ENCODE measurements at regions not wholly inside any gene's neighbourhood (a gene's known extent, or its start where the extent isn't known, plus 50 kb on each side); places are given as distances from the start of the nearest gene placed in this dataset.
A peak's percentile ranks its signal among the peaks of the same experiment; 100 is the strongest.

GRCh38 chr4:27316176-27316575 is 455.5 kb downstream of the STIM2 start:
- no peak for TF ChIP-seq CTCF (IDR thresholded peaks at IDR 0.05; ENCODE audit: control extremely low read depth, extremely low read depth, low read depth, missing control alignments)
- DNase-seq (ENCODE audit: extremely low spot score): no peak
- ChIA-PET CTCF (interaction anchor here (4.1 kb wide), 1 partner anchor 268 kb away, joined by 27 read pairs; no protein-coding TSS in a partner anchor), POLR2A (no interaction called here)

- DNase-seq (ENCODE audit: extremely low spot score): peak; percentile 7
- peak; percentile 19 for TF ChIP-seq CTCF (IDR thresholded peaks at IDR 0.05; ENCODE audit: control extremely low read depth, extremely low read depth, low read depth, missing control alignments)
- ChIA-PET CTCF (interaction anchor here (0.9 to 4.1 kb wide), 2 partner anchors 17 to 270 kb away, joined by 3 to 27 read pairs; no protein-coding TSS in a partner anchor), POLR2A (no interaction called here)
Measured at GRCh38 chr4:27318740-27319139, 458.1 kb downstream of the STIM2 start.

GRCh38 chr4:27326991-27327390 is 466.4 kb downstream of the STIM2 start:
- DNase-seq (ENCODE audit: extremely low spot score): no peak
- ChIA-PET POLR2A (no interaction called here), CTCF (no interaction called here)
- no peak for TF ChIP-seq CTCF (IDR thresholded peaks at IDR 0.05; ENCODE audit: control extremely low read depth, extremely low read depth, low read depth, missing control alignments)

- TF ChIP-seq CTCF (IDR thresholded peaks at IDR 0.05; ENCODE audit: control extremely low read depth, extremely low read depth, low read depth, missing control alignments): no peak
- DNase-seq (ENCODE audit: extremely low spot score): no peak
- POLR2A ChIA-PET: no interaction called here
- CTCF ChIA-PET: interaction anchor here (1.4 kb wide), 1 partner anchor 11 kb away, joined by 6 read pairs; no protein-coding TSS in a partner anchor
Measured at GRCh38 chr4:27327421-27328181, 467.0 kb downstream of the STIM2 start.

GRCh38 chr4:27338530-27338929 is 477.9 kb downstream of the STIM2 start:
- no peak for DNase-seq (ENCODE audit: extremely low spot score)
- no peak for TF ChIP-seq CTCF (IDR thresholded peaks at IDR 0.05; ENCODE audit: control extremely low read depth, extremely low read depth, low read depth, missing control alignments)
- ChIA-PET CTCF (interaction anchor here (2.8 kb wide), 1 partner anchor 10 kb away, joined by 6 read pairs; no protein-coding TSS in a partner anchor), POLR2A (no interaction called here)

GRCh38 chr4:27343411-27343810 is 482.8 kb downstream of the STIM2 start:
- ChIA-PET CTCF (interaction anchor here (1.4 to 1.9 kb wide), 2 partner anchors 9 to 14 kb away, joined by 3 to 4 read pairs; no protein-coding TSS in a partner anchor), POLR2A (no interaction called here)
- no peak for TF ChIP-seq CTCF (IDR thresholded peaks at IDR 0.05; ENCODE audit: control extremely low read depth, extremely low read depth, low read depth, missing control alignments)
- no peak for DNase-seq (ENCODE audit: extremely low spot score)
